ENCODE measurements at regions not wholly inside any gene's neighbourhood (a gene's known extent, or its start where the extent isn't known, plus 50 kb on each side); places are given as distances from the start of the nearest gene placed in this dataset.

GRCh38 chr1:34316773-34317172, 140.1 kb downstream of the C1orf94 start:
- no peak for DNase-seq (ENCODE audit: extremely low read depth, insufficient read length)
- no peak for TF ChIP-seq CTCF (IDR thresholded peaks at IDR 0.05; ENCODE audit: insufficient read depth, low read length, poor library complexity, severe bottlenecking)
- no peak overlapping the region for H3K4me3 ChIP-seq (replicated peaks; ENCODE audit: low read depth, low read length)
- H3K36me3 ChIP-seq (ENCODE audit: control insufficient read depth, insufficient read depth, low read length), result no peaks in the 10 kb centered on the region
- H3K27me3 ChIP-seq (replicated peaks; ENCODE audit: control insufficient read depth, insufficient read depth, low read length), result no peaks in the 10 kb centered on the region; the same call in 1 of the 2 replicates

DNA sequence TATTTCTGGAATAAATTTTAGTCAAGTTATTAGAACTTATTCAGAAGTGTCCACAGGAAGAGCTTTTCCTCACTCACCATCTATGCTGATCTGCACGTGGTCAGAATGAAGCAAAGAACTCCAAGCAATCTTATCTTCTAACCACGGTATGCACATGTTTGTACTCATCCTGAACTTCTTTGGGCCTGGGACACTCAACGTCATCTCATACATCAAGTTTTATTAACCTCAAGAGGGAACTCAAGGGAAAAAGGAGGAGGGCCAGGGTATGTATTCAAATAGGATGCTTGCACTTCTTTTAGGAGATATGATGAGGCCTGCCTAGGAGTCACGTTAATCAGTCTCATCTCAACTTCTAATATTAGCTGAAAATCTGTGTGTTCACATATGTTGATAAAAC, 142.5 kb downstream of the C1orf94 start:
- no peak overlapping the region for H3K4me3 ChIP-seq (replicated peaks; ENCODE audit: low read depth, low read length)
- no peak for TF ChIP-seq CTCF (IDR thresholded peaks at IDR 0.05; ENCODE audit: insufficient read depth, low read length, poor library complexity, severe bottlenecking)
- H3K27me3 ChIP-seq (replicated peaks; ENCODE audit: control insufficient read depth, insufficient read depth, low read length), result no peaks in the 10 kb centered on the region; the same call in 1 of the 2 replicates
- H3K36me3 ChIP-seq (ENCODE audit: control insufficient read depth, insufficient read depth, low read length), result no peaks in the 10 kb centered on the region
- DNase-seq (ENCODE audit: extremely low read depth, insufficient read length), result no peak

DNA sequence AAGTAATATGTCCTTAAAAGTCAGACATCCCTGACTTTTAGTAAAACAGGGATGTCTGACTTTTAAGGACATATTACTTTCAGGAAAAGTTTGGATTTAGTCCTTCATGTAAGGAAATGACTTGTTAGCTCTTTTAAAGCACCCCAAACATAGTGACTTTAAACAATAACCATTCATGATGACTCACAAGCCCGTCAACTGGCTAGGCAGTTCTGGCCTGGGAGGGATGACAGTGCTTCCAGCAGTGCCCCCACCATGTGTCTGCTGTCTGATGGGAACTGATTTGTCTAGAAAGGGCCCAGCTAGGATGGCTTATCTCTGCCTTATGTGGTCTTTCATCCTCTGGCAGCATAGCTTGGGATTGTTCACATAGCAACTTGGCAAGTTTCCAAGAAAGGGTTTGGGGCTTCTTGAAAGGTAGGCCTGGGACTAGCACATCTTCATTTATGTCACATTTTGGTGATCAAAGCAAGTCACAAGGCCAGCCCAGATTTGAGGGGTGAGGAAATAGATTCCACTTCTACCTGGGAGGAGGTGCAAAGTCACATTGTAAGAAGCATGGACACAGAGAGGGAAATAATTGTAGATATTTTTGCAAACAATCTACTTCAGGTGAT, 143.5 kb downstream of the C1orf94 start:
- H3K27me3 ChIP-seq (replicated peaks; ENCODE audit: control insufficient read depth, insufficient read depth, low read length), result no peaks in the 10 kb centered on the region; the same call in 1 of the 2 replicates
- no peak for TF ChIP-seq CTCF (IDR thresholded peaks at IDR 0.05; ENCODE audit: insufficient read depth, low read length, poor library complexity, severe bottlenecking)
- H3K4me3 ChIP-seq (replicated peaks; ENCODE audit: low read depth, low read length), result no peak overlapping the region
- DNase-seq (ENCODE audit: extremely low read depth, insufficient read length), result no peak
- H3K36me3 ChIP-seq (ENCODE audit: control insufficient read depth, insufficient read depth, low read length), result no peaks in the 10 kb centered on the region

DNA sequence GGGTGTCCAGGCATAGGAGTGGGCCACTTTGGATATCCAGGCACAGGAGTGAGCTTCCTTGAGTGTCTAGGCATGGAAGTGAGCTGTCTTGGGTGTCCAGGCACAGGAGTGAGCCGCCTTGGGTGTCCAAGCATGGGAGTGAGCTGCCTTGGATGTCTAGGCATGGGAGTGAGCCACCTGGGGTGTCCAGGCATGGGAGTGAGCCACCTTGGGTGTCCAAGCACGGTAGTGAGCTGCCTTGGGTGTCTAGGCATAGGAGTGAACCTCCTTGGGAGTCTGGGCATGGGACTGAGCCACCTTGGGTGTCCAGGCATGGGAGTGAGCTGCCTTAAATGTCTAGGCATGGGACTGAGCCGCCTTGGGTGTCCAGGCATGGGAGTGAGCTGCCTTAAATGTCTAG, 146.3 kb downstream of the C1orf94 start:
- no peak for TF ChIP-seq CTCF (IDR thresholded peaks at IDR 0.05; ENCODE audit: insufficient read depth, low read length, poor library complexity, severe bottlenecking)
- H3K4me3 ChIP-seq (replicated peaks; ENCODE audit: low read depth, low read length), result no peak overlapping the region
- no peaks in the 10 kb centered on the region for H3K36me3 ChIP-seq (ENCODE audit: control insufficient read depth, insufficient read depth, low read length)
- H3K27me3 ChIP-seq (replicated peaks; ENCODE audit: control insufficient read depth, insufficient read depth, low read length), result no peaks in the 10 kb centered on the region; the same call in 1 of the 2 replicates
- no peak for DNase-seq (ENCODE audit: extremely low read depth, insufficient read length)

GRCh38 chr1:34324879-34325440, 148.3 kb downstream of the C1orf94 start:
- no peak for DNase-seq (ENCODE audit: extremely low read depth, insufficient read length)
- no peak overlapping the region for H3K4me3 ChIP-seq (replicated peaks; ENCODE audit: low read depth, low read length)
- H3K36me3 ChIP-seq (ENCODE audit: control insufficient read depth, insufficient read depth, low read length), result no peaks in the 10 kb centered on the region
- no peak for TF ChIP-seq CTCF (IDR thresholded peaks at IDR 0.05; ENCODE audit: insufficient read depth, low read length, poor library complexity, severe bottlenecking)
- H3K27me3 ChIP-seq (replicated peaks; ENCODE audit: control insufficient read depth, insufficient read depth, low read length), result no peaks in the 10 kb centered on the region; the same call in 1 of the 2 replicates

Data from GM06990 (cell line).